ENCODE measurements at regions not wholly inside any gene's neighbourhood (a gene's known extent, or its start where the extent isn't known, plus 50 kb on each side); places are given as distances from the start of the nearest gene placed in this dataset.

DNA sequence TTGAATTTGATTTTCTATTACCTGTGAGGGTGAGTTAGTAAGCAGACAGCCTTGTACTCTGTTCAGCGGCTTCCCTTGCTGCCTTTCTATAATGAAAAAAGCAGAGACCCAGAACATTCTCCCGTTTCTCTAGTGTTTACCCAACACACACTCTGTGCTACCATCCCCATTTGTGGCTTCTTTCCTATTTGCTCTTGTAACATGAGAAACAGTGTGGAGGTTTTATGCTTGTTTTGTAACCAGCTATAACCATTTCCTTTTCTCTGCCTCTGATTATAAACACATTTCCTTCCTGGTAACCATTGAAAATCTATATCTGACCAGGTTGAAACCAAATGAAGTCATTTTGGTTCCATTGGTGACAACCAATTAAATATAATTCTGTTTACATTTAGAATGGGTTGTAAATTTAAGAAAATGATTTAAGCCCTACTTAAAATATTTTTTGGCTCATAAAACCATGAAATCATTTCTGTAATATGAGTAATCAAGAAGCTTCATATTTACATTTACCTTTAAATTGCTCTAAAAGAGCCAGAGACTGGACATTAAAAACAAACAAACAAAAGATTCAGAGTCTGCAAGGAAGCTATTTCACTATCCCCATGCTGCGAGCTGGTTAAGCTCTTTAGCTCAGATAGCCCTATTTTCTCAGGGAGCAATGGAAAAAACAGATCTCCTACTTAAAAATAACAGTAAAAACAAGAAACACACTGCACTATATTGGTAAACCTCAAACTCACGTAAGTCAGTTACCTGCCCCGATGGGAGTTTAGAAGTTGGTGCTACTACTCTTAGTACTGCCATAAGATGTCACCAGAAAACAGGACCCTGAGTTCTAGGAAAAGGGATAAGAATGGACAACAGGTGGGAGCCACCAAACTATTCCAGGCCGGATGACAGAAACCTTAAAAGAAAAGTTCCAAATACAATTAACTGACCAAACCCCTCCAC, 206.5 kb upstream of the EEA1 start:
- peak; percentile 87 for DNase-seq

DNA sequence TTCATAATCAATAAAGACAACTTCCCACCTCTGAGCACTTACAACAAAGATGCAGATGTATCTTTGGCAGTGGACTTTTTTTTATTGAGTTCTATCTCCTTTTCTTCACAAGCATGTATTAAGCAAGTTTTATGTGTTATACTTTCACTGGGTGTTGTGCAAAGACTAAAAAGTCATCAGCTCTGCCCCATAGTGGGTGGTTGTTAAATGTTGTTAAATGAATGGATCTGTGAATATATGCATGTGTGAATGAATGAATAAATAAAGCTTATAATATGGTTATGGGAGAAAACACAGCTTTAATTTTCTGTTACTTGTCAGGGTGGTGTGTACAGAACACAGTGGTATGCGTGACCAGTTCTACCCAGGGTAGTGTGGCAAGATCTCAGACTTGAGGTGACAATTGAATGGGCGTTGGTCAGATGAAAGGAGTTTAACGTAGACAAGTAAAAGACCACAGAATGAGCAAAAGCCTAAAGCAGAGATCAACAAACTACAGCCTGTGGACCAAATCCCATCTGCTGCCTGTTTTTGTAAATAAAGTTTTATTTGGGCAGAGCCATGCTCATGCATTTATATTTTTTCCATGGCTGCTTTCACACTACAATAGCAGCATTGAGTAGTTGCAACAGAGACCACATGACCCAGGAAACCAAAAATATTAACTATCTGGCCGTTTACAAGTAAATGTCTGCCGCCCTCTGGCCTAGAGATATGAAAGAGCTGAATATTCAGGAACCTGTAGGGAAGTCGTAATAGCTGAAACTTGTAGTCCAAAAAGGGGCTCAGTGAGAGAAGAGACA, 207.4 kb upstream of the EEA1 start:
- no peak for DNase-seq

DNA sequence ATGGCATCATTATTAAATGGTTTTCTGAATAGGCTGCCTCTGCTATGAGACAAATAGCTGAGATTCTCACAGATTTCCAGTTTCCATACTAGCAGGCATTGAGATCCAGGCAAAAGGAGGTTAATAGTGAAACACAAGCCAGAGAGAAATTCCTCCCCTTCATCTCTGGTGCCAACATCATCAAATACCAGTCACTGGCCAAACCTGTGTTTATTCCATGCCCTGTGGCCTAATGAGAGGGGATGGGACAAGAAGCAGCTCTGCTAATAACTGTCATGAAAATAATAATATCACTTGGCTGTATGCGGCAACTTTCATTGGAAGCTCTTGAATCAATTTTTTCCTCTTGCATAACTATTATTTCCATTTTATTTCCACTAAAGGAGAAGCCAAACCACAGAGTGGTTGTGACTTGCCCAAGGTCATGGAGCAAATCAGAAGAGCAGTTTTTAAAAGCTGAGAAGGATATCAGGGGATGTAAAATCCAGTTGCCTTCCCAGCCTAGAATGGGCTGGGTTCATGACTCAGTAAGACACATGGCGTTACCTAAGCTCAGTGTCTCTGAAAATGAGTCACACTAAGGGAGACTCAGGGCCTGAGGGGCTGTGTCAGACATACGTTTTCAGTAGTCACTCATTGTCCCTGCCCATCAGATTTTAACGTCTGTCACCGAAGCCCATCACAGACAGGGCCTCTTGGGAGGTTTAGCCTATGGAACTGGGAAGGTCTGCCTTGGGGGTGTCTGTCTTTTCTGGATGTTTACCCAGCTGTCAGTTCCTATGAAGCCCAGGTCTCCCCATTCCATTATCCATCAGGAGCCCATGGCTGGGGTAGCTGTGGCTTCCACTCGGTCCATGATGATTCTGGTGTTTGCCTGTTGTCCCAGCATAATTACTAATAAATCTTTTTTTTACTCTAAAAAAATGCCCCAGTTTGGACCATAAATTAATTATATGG, 208.8 kb upstream of the EEA1 start:
- no peak for DNase-seq

DNA sequence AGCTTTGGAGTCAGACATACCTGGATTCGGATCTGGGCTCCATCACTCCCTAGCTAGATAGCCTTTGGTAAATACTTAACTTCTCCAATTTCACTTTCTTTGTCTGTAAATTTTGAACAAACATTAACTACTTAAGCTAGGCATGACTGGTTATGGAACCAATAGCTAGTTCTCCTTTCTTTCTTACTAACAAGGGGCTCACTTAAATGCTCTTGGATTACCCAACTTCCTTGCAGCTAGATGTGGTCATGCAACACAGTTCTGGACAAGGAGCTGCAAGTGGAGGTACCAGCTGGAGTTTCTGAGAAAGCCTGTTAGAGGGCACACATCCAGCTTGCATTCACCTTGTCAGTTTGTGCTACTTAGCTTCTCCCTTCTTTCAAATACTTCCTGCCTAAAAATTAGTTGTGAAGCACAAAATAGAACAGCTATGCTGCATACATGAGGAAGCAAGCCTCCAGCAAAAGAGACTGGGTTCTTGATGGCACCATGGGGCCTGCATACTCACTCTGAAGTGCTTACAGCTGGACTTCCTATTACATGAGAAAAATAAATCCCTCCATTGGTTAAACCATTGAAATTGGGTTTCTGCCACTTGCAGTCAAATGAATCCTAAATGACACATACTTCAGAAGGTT, 210.1 kb upstream of the EEA1 start:
- no peak for DNase-seq

DNA sequence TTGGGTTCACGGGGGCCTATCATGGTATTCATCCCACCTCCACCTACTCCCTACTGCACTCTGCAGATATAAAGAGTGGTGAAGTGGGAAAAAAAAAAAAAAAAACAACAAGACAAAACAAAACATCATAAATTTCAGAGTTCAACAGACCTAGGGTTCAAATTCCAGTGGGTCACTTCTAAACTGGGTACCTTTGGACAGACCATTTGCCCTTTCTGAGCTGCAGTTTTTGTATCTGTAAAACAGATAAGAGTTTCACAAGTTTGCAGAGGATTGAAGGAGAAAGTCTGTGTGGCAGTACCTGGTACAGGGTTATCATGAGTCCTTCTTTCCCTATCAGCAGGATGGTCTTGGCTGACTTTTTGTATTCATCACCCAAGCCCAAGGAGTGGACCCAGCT, 211.2 kb upstream of the EEA1 start:
- no peak for DNase-seq

DNA sequence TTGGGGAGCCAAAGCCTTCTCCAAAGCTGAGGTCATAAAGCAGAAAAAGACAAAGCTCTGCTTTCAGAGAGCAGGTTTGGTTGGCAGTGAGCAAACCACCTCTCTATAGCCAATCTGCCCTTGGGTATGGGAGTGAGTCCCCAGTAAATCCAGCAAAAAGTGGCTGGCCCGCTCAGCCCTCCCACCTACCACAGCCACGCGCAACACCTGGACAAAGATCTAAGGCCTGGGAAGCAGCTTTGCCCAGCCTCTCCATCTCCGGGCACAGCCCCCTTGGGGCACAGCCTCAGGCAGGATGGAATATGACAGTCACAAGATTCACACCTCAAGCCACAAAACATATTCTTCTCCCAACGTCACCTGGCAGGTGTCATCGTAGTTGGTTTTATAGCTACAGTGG, 211.7 kb upstream of the EEA1 start:
- DNase-seq: no peak

DNA sequence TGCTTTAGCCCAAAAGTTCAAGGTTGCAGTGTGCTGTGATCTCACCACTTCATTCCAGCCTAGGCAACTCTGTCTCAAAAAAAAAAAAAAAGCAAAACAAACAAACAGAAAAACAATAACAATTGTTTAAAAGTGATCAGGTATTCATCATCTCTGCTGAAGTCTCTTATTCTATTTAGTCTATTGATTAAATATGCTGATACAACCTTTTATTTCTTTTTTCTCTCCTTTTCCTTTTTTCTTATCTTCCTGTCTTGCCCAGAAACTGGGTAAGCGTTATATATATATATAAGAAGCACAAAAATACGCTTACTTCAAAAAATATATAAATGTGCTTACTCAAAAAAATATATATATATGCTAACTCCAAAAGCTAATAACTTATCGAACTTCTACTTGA, 213.8 kb upstream of the EEA1 start:
- no peak for DNase-seq

DNA sequence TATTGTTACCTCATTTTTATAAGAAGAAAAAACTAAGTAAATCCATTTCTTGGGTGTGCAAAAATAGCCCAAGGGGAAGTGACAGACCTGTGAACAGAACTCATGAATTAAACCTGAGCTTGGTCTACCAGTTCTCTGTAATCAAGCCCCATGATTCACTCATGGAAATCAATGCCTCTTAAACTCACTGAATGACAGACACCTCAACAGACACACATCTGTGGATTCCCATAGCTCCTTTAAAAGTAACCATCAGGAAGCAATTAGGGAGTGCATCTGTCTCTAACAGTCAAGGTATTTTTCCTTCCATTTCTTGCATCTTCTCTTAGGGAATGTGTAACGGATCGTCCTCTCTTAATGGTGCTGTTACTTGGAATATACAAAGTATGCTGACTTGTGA, 215.0 kb upstream of the EEA1 start:
- no peak for DNase-seq

DNA sequence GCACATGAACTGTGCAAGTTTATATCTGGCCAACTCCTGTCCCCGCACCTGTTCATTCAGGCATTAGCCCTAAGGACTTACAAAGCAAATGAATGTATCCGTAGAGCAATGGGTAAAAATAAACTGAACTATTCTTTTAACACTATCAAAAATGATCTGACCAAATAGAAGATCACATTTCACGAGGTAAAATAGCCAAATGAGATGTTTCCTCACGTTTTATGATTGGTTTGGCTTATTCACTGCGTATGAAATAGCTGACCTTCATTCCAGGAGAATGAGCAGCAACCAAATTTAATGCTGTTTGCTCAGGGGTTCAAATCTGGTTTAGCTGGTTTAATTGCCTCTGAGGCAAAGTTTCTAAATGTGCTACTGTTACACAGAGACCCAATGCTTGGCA, 216.0 kb upstream of the EEA1 start:
- no peak for DNase-seq

DNA sequence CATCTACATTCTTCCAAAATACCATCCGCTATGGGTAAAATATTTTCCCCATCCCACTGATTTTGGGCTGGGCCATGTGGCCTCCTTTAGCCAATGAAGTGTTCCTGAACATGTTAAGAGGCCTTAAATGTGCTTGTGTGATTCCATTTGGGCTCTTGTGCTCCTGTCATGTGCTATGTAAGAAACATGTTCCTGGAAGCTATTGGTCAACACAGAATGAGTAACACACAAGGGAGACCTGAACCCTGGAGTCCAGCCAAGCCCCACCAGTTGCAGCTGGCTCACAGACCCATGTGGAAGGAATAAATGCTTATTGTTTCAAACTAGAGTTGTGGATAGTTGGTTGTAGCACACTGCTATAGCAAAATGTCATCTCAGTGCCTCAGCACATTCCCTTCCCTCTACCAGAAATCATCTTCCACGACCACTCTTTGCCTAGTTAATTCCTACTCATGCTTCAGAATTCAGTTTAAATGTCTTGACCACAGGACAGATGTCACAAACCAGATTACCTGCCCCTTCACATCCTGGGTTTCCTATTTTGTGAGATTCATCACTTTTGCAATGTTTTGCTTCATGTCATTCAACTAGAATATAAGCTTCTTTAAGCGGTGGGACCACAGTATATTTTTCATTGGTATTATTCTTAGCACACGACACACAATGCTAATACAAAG, 217.3 kb upstream of the EEA1 start:
- peak; percentile 7 for DNase-seq

DNA sequence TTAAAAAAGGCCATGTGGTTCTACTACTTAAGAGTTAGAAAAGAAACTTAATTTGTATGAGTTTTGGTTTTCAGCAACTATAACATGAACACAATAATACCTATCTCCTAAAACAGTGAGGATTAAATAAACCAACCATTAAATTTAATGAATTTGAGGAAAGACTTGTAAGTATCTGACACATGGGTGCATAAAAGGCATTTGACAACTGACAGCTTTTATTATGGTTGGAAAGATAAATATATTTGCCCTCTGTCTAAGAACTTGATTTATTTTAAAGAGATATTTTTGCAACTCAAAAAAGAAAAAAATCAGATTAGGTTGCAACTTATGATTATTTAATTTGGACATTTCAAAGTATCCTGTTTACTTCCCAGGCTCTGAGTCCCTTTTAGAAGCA, 217.9 kb upstream of the EEA1 start:
- no peak for DNase-seq

DNA sequence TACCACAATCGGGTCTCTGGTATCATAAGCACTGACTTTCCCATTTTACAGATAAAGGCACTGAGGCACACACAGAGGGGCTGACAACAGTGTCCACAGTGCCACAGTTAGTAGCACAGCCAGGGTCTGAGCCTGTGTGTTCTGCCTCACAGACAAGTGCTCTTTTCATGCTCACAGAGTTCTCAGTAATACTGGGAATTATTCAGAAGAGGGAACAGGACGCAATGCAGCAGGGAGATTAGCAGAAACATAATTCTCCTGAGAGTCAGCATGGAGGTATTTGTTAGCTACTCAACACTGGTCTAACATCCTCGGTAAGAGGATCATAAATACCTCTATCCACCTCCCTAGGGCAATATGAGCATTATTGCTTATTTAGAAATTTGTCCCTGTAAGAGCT, 219.3 kb upstream of the EEA1 start:
- DNase-seq: no peak

DNA sequence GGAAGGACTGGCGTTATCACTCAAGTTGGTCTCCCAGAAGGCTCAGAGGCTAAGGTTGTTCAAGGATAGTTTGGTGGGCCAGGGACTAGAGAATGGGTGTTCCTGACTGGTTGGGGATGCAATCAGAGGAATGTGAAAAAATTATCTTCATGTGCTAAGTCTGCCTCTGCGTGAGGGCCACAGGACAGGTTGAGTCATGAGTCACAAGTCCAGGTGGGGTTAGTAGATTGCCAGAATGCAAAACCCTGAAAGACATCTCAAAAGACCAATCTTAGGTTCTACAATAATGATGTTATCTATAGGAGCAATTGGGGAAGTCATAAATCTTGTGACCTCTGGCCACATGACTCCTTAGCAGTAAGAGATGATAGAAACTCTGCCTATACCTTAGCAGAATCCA, 220.1 kb upstream of the EEA1 start:
- no peak for DNase-seq

DNA sequence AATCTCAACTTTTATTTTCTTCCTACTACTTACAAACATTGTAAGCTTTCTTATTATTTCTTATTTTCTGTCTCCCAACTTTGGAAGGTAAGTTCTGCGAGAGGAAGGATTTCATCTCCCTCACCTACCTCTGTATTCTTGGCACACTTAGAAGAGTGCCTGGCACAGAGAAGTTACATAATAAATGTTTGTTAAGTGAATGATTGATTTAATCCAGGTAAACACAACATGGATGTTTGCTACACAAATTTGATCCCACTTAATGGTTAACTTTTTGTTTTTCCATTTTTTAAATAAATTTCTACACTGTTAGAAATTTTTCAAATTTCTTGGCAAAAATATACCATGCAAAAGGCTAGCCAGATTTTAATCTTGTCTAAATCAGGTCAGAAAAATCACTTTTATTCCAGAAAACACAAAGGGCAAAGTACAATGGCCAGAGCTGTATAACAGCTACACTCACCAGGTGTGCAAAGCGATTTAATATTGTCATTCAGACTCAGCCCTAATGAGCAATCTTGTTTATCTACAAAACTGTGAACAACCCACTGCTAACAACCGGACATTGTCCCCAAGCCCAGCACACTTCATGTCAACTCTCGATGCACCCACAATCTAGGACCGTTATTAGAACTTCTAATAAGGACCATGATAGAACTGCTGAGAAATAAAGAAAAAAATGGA, 222.1 kb upstream of the EEA1 start:
- DNase-seq: no peak

DNA sequence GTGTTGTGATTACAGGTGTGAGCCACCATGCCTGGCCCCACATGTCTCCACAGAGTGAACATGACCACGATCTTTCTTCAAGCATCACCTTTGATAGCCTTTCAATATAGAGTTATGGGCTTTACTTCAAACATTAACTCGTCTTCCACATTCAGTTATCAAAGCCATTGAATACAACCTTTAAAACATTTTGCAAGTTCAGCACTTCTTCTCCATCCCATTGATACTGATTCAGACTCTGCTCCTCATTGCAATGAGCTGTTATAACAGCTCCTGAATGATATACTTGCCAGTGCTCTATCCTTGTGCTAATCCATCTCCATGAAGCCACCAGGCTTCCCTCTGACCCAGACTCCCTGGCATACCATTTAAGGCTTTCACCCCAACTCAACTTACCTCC, 223.5 kb upstream of the EEA1 start:
- DNase-seq: no peak

DNA sequence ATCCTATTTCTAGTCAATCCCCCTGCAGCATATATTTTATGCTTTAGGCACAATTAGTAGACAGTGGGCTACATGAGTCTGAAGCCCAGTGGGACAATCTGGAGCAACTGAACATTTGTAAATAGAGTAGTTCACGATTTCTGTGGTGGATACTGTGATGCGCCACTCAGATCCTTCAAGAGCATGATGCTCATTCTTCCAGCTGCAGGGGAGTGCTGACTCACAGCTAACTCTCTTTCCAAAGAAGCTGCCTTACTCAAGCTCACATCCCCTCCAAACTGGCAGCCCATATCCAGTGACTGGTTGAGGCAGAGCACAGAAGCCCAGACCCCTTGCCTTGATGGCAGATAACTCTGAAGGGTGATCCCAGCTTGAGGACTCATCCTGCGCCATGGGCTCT, 224.2 kb upstream of the EEA1 start:
- DNase-seq: no peak

DNA sequence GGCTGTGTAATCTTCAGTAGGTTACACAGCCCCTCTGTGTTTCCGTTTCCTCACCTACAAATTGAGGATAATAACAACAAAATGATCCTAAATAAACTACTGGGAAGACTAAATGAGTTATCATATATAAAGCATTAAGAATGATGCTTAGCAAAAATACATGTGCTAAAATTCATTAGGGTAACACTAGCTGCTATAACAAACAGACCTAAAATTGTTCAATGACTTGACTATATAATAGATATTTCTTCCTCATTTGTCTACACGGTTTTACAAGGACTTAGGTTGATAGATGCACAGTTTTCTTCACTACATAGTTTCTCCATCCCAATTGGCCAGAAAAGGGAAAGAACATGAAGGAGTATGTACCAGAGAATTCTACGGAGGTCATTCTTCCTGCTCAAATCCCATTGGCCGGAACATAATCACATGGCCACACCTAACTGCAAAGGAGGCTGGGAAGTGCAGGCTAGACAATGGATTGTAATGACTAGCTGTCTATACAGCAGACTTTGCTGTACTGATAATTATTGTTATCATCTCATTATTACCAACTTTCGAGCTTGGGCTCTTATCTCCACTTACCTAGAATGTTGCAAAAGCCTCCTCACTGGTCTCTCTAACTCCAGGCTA, 223.5 kb upstream of the NUDT4 start:
- no peak for DNase-seq

DNA sequence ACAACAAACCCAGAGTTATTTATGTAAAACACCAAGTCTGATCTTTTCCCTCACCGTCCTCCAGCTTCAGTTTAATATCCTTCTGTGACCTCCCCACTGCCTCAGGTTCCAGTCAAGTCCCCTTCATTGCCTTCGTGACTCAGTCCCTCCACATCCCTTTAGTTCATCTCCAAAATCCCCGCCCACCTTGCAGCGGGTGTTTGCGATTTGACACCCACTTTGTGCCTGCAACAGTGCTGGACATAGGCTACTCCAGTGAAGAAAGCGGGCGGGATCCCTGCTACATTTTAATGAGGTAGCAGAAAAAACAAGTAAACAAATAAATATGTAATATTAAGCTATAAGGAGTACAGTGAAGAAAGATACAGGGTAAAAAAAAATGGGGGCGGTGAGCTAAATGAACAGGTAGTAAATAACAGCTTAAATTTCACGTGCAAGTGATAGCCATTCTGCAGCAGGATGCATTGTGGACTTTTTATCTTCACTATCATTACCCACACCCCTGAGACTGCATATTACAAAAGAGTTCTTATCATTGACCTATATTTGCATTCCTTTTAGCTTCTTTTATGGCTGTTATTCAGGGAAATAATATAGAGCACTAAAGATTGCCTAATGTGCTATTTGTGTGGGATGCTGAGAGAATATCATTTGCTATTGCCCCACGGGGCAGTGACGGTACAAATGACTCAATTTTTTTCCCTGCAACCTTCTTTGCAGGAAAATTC, 222.8 kb upstream of the NUDT4 start:
- no peak for DNase-seq

DNA sequence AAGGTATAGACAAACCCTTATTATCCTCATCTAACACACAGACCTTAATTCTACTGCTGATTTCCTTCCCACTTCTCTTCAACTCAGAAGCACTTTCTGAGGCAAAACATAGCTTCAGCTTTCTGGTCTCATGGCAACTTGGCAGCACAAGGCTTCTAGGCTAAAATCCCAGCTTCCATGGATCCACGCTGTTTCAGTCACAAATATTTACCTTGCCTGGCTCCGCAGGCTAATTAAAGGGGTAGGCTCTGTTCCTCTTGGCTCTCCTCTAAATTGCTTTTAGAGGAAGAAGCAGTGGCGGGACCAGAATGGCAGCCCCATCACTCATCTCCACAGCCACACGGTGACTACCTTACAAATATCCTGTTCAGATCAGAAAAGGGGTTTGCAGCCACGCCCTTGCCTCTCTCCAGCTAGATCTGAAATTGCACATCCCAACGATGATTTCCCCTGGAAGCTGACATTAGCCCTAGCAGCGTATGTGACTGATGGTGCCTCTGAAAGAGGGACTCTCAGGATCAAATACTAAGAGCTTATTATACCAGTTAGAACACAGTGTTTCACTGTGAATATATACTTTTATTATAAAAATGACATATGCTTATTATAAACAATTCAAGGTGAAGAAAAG, 221.5 kb upstream of the NUDT4 start:
- peak; percentile 72 for DNase-seq

DNA sequence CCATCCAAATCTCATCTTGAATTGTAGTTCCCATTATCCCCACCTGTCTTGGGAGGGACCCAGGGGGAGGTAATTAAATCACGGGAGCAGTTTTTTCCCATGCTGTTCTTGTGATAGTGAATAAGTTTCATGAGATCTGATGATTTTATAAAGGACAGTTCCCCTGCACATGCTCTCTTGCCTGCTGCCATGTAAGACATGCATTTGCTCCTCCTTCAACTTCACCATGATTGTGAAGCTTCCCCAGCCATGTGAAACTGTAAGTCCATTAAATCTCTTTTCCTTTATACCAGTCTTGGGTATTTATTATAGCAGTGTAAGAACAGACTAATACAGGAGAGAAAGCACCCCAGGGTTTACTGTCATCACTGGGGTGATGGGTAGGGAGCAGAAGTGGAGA, 220.4 kb upstream of the NUDT4 start:
- no peak for DNase-seq
